ENCODE measurements at regions not wholly inside any gene's neighbourhood (a gene's known extent, or its start where the extent isn't known, plus 50 kb on each side); places are given as distances from the start of the nearest gene placed in this dataset.

- Histone ChIP-seq H3K36me3 (replicated peaks in 1 of 2; ENCODE audit: control insufficient read depth in 1 of 2, insufficient read depth in 2 of 2, low read length in 1 of 2) (no peaks in the 10 kb centered on the region), H3K9ac (no peak overlapping the region), H3K9me3 (no peaks in the 10 kb centered on the region), H3F3A (replicated peaks; ENCODE audit: insufficient read depth) (no peaks in the 10 kb centered on the region), H3K27ac (ENCODE audit: low read depth in 2 of 2, low read length in 1 of 2) (no peak overlapping the region), H3K9me2 (no peaks in the 10 kb centered on the region), H3K4me1 (ENCODE audit: control insufficient read depth in 1 of 2, insufficient read depth in 2 of 2, low read depth in 1 of 2, low read length in 1 of 2) (no peaks in the 10 kb centered on the region), H3K79me2 (ENCODE audit: insufficient read depth) (no peaks in the 10 kb centered on the region), H3K4me3 (ENCODE audit: low read depth in 2 of 2, low read length in 1 of 2) (no peak overlapping the region), H3K27me3 (ENCODE audit: insufficient read depth) (no peaks in the 10 kb centered on the region), H4K20me1 (ENCODE audit: insufficient read depth) (no peaks in the 10 kb centered on the region), H2AFZ (ENCODE audit: low read depth) (no peak overlapping the region), H3K4me2 (no peak overlapping the region)
- POLR2A ChIA-PET = no interaction called here
- TF ChIP-seq RXRA (IDR thresholded peaks at IDR 0.05; ENCODE audit: borderline replicate concordance, low read depth) (no peak), SMC3 (IDR thresholded peaks at IDR 0.05; ENCODE audit: low read depth, low read length) (no peak), IRF3 (IDR thresholded peaks at IDR 0.05; ENCODE audit: low read depth, low read length) (no peak), FOXM1 (IDR thresholded peaks at IDR 0.05; ENCODE audit: low read depth) (no peak), MXI1 (IDR thresholded peaks at IDR 0.05; ENCODE audit: low read depth, low read length) (no peak), MEF2A (IDR thresholded peaks at IDR 0.05; ENCODE audit: borderline replicate concordance, low read depth) (no peak), POLR2AphosphoS5 (IDR thresholded peaks at IDR 0.05; ENCODE audit: low read depth, low read length) (no peak), TCF12 (IDR thresholded peaks at IDR 0.05) (no peak), TAF1 (IDR thresholded peaks at IDR 0.05; ENCODE audit: borderline replicate concordance, low read depth, low read length) (no peak), FOXJ3 (CRISPR knock-in tag; IDR thresholded peaks at IDR 0.05) (no peak), RFX5 (IDR thresholded peaks at IDR 0.05; ENCODE audit: low read length) (no peak), SIN3A (IDR thresholded peaks at IDR 0.05; ENCODE audit: borderline replicate concordance, low read depth, low read length) (no peak), TEAD4 (IDR thresholded peaks at IDR 0.05; ENCODE audit: borderline replicate concordance, insufficient read depth) (no peak), NRF1 (IDR thresholded peaks at IDR 0.05; ENCODE audit: low read depth, low read length) (no peak)
- TF ChIP-seq, protein P1, sequence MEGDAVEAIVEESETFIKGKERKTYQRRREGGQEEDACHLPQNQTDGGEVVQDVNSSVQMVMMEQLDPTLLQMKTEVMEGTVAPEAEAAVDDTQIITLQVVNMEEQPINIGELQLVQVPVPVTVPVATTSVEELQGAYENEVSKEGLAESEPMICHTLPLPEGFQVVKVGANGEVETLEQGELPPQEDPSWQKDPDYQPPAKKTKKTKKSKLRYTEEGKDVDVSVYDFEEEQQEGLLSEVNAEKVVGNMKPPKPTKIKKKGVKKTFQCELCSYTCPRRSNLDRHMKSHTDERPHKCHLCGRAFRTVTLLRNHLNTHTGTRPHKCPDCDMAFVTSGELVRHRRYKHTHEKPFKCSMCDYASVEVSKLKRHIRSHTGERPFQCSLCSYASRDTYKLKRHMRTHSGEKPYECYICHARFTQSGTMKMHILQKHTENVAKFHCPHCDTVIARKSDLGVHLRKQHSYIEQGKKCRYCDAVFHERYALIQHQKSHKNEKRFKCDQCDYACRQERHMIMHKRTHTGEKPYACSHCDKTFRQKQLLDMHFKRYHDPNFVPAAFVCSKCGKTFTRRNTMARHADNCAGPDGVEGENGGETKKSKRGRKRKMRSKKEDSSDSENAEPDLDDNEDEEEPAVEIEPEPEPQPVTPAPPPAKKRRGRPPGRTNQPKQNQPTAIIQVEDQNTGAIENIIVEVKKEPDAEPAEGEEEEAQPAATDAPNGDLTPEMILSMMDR (IDR thresholded peaks at IDR 0.05) = no peak
- TF ChIP-seq, protein P2, sequence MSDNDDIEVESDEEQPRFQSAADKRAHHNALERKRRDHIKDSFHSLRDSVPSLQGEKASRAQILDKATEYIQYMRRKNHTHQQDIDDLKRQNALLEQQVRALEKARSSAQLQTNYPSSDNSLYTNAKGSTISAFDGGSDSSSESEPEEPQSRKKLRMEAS (IDR thresholded peaks at IDR 0.05; ENCODE audit: low read depth) = no peak
- TF ChIP-seq, protein P3, sequence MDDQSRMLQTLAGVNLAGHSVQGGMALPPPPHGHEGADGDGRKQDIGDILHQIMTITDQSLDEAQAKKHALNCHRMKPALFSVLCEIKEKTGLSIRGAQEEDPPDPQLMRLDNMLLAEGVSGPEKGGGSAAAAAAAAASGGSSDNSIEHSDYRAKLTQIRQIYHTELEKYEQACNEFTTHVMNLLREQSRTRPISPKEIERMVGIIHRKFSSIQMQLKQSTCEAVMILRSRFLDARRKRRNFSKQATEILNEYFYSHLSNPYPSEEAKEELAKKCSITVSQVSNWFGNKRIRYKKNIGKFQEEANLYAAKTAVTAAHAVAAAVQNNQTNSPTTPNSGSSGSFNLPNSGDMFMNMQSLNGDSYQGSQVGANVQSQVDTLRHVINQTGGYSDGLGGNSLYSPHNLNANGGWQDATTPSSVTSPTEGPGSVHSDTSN (IDR thresholded peaks at IDR 0.05) = no peak
- TF ChIP-seq, protein P4, sequence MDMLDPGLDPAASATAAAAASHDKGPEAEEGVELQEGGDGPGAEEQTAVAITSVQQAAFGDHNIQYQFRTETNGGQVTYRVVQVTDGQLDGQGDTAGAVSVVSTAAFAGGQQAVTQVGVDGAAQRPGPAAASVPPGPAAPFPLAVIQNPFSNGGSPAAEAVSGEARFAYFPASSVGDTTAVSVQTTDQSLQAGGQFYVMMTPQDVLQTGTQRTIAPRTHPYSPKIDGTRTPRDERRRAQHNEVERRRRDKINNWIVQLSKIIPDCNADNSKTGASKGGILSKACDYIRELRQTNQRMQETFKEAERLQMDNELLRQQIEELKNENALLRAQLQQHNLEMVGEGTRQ (IDR thresholded peaks at IDR 0.05; ENCODE audit: borderline replicate concordance, low read depth, low read length) = no peak
- TF ChIP-seq, protein P5, sequence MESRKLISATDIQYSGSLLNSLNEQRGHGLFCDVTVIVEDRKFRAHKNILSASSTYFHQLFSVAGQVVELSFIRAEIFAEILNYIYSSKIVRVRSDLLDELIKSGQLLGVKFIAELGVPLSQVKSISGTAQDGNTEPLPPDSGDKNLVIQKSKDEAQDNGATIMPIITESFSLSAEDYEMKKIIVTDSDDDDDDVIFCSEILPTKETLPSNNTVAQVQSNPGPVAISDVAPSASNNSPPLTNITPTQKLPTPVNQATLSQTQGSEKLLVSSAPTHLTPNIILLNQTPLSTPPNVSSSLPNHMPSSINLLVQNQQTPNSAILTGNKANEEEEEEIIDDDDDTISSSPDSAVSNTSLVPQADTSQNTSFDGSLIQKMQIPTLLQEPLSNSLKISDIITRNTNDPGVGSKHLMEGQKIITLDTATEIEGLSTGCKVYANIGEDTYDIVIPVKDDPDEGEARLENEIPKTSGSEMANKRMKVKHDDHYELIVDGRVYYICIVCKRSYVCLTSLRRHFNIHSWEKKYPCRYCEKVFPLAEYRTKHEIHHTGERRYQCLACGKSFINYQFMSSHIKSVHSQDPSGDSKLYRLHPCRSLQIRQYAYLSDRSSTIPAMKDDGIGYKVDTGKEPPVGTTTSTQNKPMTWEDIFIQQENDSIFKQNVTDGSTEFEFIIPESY (IDR thresholded peaks at IDR 0.05; ENCODE audit: borderline replicate concordance, low read depth) = no peak
- 71% methylated on average over 15 of the region's 15 CpGs for WGBS (ENCODE audit: low lambda C conversion rate)
- CTCF ChIA-PET = interaction anchor here (0.8 kb wide), 1 partner anchor 10 kb away, joined by 3 read pairs; no protein-coding TSS in a partner anchor
- DNase-seq = no peak
These were observed 133.0 kb downstream of the EMX2 start for GRCh38 chr10:117675514-117676055.

Measured in SK-N-SH (cell line).